Inflammatory macrophage (primary cell): ENCODE measurements at regions not wholly inside any gene's neighbourhood (a gene's known extent, or its start where the extent isn't known, plus 50 kb on each side); places are given as distances from the start of the nearest gene placed in this dataset.
"Not testable (repeated sequence)": the region's sequence is repeated elsewhere in the genome, so short reads cannot be mapped to it uniquely, and the experiment has no call there.

ENCODE experiments used
- DNase-seq, 2 donors: peaks; one replicate each; pipeline ENCODE4 v3.0.0-alpha.2; 2020 to 2022

DNA sequence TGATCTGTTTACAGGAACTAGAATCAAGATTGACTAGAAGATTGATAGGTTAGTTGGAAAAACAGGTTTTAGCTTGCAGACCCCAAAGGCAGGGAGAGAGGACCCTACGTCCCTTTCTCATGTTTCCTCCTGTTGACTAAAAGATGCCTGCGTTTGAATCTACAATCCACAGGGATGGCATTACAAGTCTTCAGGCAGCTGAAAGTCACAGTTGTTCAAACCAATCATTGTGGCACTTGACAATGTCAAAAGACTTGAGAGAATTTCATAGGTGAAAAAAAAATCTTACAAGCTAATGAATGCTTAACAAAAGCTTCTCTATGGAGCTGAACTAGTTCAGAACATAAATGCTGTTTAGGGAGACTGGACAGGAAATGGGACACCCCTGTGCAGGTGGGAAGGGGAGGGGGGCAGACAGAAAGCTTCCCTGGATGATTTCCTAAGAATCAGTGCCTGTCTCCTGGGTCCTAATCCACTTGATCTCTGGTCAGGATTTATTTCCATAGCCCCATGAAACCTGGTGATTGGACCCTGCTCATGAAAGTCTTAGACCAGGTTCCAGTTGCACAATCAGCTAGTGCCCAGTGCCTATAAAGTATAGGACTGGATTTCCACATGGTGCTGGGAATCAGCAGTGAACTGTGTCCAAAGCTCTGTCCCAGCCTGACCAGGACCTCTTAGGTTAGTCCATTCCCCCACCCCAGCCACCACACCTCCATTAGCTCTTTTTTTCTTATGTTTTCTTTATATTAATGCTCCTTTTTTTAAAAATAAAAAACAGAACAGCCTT is 91.6 kb upstream of the BCAR3 start:
- DNase-seq = no peak

DNA sequence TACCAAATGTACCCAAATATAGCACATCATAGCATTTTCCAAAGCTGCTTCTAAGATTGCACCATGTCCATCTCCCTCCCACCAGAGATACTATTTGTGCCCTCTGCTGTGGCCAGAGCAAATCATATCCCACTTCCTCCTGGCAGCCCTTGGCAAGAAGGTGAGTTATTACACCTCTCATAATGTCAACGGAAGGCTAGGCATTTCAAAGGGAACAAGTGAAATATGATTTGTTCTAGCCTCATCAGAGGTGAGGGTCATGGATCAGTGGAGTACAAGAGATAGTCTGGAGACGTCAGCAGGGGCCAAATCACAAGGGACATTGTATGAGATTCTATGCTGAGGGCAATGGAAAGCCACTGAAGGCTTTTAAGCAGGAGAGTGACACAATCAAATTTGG is 90.2 kb upstream of the BCAR3 start:
- no peak for DNase-seq

DNA sequence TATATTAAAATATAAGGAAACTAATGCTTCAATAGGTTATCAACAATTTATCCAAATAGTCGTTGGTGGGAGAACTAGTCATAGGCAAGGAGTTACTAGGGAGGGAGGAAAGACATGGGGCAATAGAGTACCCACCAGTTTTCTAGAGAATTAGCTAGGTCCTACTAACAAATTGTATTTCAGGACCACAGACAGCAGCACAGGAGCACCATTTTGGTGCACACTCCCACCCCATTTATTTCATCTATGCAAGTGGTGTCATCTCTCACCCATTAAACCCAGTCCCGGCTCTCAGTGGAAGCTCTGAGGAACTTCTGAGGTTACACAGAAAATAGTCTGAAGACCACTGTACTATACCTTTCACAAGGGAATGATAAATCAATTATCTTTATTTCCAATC is 89.0 kb upstream of the BCAR3 start:
- no peak for DNase-seq

DNA sequence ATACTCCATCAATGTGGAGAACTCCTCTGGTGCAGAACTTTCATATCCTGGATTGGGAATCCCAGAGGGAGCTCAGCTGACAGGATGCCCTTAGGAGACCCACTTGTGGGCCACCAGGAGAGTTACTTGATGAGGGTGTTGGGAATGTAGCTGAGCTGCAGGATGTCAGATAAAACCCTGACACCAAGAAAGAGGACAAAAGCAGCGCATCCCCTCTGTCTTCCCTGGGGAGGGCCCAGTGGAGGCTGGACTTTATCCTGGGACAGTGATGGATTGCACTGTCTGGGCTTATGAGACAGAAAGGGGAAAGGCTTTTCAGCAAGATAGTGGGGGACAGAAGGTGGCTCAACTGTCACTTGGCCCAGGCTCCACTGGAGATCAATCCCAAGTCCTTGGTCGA is 88.1 kb upstream of the BCAR3 start:
- DNase-seq = no peak

DNA sequence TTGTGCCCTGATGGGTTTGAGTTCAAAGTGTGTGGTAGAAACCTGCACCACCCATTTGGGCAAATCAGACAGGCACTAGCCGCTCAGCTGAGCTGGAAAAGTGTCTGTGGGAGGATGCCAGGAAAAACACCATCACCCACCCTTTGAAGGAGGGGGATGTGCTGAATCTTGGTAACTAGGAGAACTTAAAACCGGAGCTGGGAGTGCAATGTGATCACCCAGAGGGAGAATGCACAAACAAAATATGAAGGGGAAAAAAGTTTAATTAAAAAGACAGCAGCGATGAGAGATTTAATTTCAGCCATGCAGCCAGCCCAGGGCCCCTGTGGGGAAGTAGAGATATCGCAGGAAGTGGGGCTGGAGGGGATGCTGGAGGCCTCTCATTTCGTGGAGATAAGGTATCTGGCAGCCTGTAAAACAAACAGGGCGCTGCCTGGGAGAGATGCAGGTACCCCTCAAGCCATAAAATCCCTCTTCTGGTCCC is 86.8 kb upstream of the BCAR3 start:
- no peak for DNase-seq

DNA sequence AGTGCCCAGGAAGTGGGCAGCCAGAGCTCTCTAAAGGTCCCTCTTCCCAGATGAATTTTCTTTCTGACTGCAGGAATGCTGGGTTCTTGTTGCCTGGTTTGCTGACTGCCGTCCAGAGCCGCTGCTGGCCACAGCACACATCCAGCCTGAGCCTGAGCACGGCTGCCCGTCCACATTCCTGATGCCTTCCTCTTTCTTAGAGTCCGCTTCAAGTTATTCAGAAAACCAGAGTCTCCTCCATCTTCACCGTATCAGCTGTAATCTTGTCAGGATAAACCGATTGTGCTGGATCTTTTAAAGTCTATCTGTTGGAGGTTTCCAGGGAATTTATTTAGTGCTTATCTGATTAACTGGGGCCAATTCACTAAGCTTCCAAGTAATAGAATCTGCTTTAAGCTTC is 84.8 kb upstream of the BCAR3 start:
- DNase-seq = no peak

DNA sequence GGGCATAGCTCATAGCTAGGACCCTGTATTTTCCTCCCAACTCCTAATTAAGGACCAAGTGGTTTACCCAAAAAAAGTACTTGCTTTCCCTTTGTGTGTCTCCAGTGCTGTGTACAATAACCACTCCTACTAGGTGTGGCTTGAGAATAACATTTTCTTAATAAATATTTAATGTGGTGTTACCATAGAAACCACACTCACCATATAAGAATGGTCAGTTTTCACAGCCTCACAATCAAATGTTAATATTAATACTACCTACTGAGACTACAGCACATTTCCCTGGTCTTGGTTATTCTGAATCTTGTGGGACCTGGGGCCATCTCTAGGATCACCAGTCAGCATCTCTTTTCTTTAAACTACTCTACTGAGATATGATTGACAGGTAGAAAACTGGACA is 83.5 kb upstream of the BCAR3 start:
- no peak for DNase-seq

DNA sequence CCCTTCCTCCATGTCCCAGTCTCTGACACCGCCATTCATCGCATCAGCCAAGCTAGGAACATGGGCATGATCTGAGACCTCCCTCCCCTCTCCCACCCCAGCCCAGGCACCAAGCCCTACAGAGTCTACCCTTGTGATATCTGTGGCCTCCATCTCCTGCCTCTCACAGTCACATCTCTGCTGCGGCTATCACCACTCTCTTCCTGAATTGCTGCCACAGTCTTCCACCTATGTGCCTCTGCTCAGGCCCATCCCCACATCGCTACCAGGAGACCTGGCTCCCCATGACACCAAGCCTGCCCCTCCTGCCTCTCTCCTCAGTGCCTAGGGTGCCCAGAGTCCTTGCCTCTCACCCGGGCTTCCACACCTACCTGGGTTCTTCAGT is 82.7 kb upstream of the BCAR3 start:
- no peak for DNase-seq

DNA sequence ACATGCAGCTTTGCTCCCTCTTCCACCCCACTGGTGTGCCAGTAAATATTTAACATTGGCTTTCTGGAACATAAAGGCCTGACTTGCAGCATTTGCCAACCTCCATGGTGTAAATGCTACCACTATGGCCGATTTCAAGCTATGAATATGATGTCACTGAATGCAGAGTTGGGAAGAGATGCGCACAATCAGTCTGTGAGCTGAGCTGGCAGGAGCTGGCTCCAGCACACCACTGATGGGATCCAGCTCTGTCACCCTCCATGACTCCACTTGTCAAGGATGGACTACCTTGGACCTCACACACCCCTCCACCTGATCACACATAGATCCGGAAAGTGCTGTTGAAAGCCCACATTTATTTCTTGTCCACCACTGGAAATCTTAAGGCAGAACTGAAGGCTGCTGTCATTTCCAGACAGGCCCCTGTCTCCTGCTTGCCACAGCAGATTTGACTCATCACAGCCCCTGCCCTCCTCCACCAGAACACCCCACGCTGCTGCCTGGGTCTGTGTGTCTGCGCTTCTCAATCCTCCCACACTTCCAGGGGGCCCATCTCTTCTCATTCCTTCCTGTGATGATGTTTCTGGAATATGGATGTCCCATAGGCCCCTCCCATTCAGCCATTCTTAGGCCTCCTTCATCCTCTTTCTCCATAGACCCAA is 82.2 kb upstream of the BCAR3 start:
- no peak for DNase-seq

DNA sequence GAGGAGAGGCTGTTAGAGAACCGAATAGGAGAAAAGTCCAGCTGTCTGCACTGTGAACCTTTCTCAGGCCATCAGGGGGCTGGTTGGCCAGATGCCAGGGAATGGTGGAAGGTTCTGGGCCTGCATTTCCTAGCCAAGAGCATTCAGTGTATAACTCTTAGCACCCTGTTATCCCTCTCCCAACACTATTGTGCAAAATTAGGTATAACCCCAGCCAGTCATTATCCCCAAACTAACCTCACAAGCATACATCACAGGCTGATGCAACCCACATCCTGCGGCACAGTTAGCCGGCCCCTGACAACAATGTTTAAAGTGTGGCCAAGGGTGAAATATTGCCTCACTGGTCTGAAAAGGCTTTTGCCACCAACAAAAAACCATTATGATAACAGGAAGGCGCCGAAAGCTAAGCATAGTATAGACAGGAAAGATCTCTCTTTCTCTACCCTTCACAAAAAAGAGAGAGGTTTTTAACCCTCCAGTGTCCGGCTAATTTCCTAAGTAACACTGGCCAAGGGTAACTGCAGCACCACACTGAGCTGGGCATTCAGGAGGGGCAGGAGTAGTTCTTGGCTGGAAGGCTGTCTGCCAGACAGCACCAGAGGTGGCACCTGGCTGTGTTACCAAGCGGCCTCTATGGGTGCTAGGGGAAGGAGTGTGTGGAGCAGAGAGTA is 77.3 kb upstream of the BCAR3 start:
- DNase-seq = peak; percentile 85 to 86

DNA sequence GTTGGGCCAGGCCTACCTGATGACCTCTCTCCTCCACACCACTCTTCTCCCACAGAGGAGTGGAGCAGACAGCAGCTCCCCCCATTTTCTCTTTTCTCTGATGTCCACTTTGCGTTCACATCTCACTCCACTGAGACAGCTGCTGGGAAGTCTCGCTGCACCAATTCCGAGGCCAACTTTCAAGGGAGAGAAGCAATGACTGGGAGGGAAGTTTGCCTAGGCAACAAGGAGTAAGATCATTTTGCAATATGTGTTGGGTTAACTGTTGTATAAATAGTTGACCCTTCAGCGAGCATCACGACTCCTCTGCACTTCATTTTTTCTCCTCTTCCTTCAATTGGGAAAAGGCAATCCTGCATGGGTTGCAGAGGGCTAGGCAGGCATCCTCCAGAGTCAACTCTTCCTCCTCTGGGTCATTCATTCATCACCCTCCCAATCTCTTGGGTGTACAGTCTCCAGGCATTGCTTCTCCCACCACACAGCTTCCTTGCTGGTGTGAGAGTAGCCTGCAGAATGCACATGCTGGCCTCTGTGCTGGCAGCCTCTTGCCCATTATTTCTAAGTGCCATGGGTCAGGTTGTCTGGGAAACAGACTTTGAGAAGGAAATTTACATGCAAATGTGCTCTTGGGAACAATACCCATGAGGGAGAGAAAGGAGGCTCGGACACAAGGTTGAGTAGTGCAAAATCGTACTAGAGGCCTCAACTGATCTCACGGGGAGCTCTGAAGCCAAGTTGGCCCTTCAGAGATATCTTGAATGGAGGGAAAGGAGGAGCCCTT is 75.8 kb upstream of the BCAR3 start:
- DNase-seq = no peak

DNA sequence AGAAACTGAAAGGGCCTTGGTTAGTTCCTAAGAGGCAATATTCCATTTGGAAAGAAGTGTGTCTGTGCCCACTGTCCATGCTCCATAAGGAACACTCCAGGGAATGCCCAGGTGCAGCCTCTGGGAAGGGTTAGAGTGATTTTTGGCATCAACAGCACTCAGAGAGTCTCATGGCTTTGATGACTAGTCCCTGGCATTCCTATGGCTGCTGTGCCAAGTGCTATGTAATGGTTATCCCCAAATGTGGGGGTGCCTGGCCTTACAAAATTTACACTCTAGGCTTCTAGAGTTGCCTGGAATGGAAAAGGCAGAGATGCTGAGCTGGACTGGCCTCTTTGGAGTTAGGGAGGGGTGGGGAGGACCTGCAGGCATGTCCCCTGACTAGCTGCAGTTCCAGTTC is 75.0 kb upstream of the BCAR3 start:
- no peak for DNase-seq

DNA sequence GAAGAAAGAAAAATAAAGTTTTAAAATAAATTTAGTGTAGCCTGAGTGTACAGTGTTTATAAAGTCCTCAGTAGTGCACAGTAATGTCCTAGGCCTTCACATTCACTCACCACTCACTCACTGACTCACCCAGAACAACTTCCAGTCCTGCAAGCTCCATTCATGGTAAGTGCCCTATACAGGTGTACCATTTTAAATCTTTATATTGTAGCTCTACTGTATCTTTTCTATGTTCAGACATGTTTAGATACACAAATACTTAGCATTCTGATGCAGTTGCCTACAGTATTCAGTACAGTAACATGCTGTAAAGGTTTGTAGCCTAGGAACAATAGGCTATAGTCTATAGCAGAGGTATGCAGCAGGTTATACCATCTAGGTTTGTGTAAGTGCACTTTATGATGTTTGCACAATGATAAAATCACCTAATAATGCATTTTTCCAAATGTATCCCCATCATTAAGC is 73.6 kb upstream of the BCAR3 start:
- not testable (repeated sequence) for DNase-seq

DNA sequence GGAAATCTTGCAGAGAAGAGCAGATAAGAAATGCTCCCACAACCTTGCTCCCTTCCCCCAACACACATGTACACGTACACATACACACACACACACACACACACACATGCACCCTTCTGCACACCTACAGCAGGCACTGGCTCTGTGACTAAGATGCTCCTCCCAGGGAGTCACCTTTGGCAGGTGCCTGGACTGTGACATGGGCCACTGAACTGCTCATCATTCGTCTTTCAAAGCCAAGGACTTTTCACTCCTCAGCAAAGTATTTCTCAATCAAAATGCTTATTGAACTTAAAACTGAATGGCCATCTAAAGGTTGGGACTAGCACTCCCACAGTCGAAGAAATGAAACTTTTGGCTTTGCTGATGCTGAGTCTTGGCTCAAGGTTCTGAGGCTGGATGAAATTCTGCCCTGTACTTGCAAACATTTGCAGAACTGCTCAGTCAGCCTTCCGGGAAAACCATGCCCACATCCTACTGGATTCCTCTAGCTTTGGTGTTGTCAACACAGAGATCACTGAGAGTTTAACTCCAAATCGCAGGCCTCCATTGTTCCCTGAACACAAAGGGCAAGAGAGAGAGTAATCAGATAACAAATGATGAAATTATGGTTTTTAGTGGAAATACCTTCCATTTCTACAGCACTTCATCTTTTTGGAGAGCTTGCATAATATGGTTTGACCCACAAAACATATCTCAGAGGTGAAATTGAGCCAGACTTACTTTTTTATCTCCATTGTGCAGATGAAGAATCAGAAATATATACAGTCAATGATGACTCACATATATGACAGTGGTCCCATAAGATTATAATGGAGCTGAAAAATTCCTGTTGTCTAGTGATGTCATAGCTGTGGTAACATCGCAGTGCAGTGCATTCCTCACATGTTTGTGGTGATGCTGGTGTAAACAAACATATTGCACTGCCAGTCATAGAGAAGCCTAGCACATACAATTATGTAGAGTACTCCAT is 72.4 kb upstream of the BCAR3 start:
- peak; percentile 16 to 34 for DNase-seq

DNA sequence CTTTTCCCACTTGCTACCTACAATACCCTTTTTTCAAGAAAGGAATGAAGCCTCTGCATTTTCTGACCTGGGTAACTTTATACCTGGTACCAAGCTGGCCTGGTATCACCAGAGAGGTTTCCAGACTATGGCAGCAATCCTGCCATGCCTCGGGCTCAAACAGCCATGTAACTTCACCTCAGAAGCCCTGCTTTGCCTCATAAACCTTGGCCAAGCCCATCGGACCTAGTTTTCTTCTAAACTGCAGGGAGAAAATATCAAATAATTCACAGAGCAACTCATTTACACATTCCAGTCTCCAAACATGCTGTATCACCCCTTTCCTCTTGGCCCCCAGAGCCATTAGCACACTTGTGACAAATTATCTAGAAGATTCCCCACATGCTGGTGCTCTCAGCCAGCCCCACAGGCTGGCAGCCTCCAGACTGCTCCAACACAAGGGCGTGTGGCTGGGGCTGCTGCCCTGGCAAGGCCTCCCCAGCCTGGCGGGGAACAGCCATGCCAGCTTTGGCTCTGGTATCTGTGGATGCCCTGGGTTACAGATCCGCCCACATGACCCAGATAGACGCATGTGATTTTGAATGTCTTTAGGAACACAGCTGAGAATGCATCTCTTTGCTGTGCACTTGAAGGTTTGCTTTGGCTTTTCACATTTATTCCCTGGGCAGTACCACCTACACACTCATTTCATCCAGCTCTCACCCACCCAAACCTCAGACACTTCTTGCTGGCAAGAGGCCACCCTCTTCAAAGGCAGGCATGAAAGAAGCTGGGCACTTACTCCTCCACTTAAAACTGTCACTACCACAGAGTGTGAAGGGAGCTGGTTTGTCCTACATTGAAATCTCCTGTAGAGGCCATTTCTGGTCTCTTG is 70.0 kb upstream of the BCAR3 start:
- no peak for DNase-seq

DNA sequence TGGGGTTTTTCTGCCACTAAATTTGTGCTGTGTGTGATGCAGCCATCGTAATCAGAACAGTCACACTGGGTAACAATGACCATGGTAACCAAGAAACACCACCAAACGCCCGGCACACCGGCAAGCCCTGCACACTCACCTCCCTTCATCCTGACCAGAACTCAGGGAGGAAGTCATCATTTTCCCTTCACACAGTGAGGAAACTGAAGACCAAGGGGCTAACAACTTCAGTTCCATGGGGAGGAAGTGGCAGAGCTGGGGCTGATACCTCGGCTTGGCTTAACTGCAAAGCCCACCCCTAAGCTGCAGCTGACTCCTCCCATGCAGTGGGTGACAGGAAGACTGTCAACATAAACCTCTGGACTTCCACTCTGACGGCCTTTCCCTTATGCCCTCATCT is 69.3 kb upstream of the BCAR3 start:
- peak in 1 of 2 donors; percentile 28 for DNase-seq

DNA sequence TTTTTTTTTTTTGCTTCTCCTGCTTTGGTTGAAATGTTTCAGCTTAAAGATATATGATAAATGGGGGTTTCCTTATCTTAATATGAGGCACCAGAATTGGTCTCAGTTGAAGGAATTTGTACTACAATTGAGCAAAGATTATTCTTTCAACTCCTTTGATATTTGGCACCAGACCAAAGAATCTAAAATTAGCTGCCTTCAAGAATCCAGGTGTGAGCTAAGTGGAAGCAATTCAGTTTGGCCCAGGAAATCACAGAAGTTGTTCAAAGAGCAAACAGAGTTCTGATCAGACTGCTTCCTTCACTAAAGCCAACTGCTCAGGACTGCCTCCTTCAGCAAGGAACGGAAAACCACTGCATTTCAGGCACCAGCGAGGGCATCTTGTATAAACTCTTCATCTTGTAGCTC is 68.3 kb upstream of the BCAR3 start:
- peak; percentile 22 to 54 for DNase-seq

DNA sequence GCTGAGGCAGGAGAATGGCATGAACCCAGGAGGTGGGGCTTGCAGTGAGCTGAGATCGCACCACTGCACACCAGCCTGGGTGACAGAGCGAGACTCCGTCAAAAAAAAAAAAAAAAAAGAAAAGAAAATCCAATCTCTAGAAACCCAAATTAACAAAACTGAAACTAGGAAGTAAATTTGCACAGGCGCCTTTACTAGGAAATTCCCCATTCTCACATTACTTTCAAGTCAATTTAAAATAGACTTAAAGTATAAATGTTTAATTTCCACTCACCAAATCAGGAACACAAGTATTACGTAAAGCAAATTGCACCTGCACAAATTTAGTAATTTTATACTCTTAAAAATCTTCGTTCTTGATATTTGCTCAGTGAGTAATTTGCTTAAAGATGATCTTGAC is 67.8 kb upstream of the BCAR3 start:
- peak in 1 of 2 donors; percentile 31 for DNase-seq

DNA sequence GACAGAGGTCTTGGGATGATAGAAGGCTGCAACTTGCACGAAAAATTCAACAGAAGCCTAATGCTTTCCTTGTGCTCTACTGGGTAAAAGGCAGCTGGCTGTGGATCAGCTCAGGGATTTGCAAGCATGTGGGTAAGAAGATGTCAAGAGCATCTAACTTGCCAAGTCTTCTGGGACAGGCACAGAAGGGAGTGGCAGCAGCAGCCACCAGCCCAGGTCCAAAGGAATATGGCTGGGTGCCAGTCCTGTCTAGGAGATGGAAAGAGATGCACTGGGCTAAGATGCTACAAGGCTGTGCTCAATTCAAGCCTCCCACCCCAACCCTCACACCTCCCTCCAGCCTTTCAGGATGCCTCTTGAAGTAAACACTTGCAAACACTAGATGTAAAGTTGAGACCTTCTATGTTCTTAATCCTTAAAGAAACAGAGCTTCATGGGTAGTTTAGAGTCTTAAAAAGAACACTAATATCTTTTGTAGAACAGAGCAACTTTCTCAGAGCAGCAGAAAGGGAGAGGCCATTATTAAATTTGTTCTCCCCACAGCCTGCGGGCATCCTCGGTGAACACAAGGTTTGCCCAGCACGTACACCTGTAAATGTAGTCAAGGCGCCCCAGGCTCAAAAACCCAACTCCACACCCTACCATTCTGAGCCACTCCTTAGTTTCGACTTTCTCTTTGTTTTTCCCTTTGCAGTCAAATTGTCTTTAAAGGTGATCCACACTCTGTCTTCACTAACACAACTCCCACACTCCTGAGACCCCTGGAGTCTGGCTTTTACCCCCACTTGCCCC is 64.6 kb upstream of the BCAR3 start:
- DNase-seq = no peak
